SK-N-SH (cell line): ENCODE measurements at regions not wholly inside any gene's neighbourhood (a gene's known extent, or its start where the extent isn't known, plus 50 kb on each side); places are given as distances from the start of the nearest gene placed in this dataset.
"Not testable (repeated sequence)": the region's sequence is repeated elsewhere in the genome, so short reads cannot be mapped to it uniquely, and the experiment has no call there.

ENCODE experiments used
- CTCF ChIA-PET: fragments of 300-600, 350-600 bp; formaldehyde crosslinking; extraction: SDS; loops from one replicate; lab custom pipeline; 2021; lab: Yijun Ruan, JAX
- POLR2A ChIA-PET: fragments of 350-600 bp; sonication (Branson Sonifier 250); formaldehyde crosslinking; extraction: SDS; loops from one replicate; lab custom pipeline; 2020; ENCODE audit warnings: antibody characterized with exemption, inconsistent platforms; lab: Yijun Ruan, JAX
- DNase-seq: peaks from one replicate; pipeline ENCODE4 v3.0.0; 2012
- H2AFZ ChIP-seq: fragments of 200-600 bp; sonication (generic); 2 replicates; pipeline ENCODE4 v1.8.1; 2016; ENCODE audit warnings: antibody characterized with exemption, mild to moderate bottlenecking, low read depth
- H3F3A ChIP-seq: fragments of 200-600 bp; sonication (generic); replicated peaks from 2 replicates; pipeline ENCODE3; 2016; ENCODE audit warnings: antibody characterized with exemption, mild to moderate bottlenecking; ENCODE audit not compliant: insufficient read depth
- H3K27ac ChIP-seq, 2 experiments: fragments of 200-500 bp in 1 of 2; fragments of 200-600 bp in 1 of 2; sonication (Bioruptor generic) in 1 of 2; sonication (generic), shearing (Covaris generic) in 1 of 2; 2 replicates each; pipeline versions ENCODE4 v1.5.1 to v1.6.1; 2014 to 2016; ENCODE audit warnings: low read depth in 2 of 2, inconsistent platforms in 1 of 2, low read length in 1 of 2, mild to moderate bottlenecking in 1 of 2, mixed read lengths in 1 of 2
- H3K27me3 ChIP-seq: fragments of 200-600 bp; sonication (generic), shearing (Covaris generic); 2 replicates; pipeline ENCODE4 v1.6.1; 2016; ENCODE audit warnings: mixed run types; ENCODE audit not compliant: insufficient read depth
- H3K36me3 ChIP-seq, 2 experiments: fragments of 200-500 bp in 1 of 2; fragments of 200-600 bp in 1 of 2; sonication (Bioruptor generic) in 1 of 2; sonication (generic) in 1 of 2; replicated peaks in 1 of 2; 2 replicates each; pipeline versions ENCODE3 to v1.5.1; 2014 to 2016; ENCODE audit warnings: low read length in 1 of 2, mild to moderate bottlenecking in 1 of 2; ENCODE audit not compliant: insufficient read depth in 2 of 2, control insufficient read depth in 1 of 2
- H3K4me1 ChIP-seq, 2 experiments: fragments of 200-500 bp in 1 of 2; fragments of 200-600 bp in 1 of 2; sonication (Bioruptor generic) in 1 of 2; sonication (generic), shearing (Covaris generic) in 1 of 2; 2 replicates each; pipeline versions ENCODE4 v1.5.1 to v1.6.1; 2014 to 2016; ENCODE audit warnings: low read depth in 1 of 2, low read length in 1 of 2, mixed run types in 1 of 2; ENCODE audit not compliant: insufficient read depth in 2 of 2, control insufficient read depth in 1 of 2
- H3K4me2 ChIP-seq: fragments of 200-600 bp; sonication (generic), shearing (Covaris generic); 2 replicates; pipeline ENCODE4 v1.6.1; 2017; ENCODE audit warnings: mixed run types
- H3K4me3 ChIP-seq, 2 experiments: fragments of 200-500 bp in 1 of 2; fragments of 200-600 bp in 1 of 2; sonication (Bioruptor generic) in 1 of 2; sonication (generic), shearing (Covaris generic) in 1 of 2; 2 replicates each; pipeline versions ENCODE4 v1.5.1 to v1.8.1; 2014 to 2016; ENCODE audit warnings: low read depth in 2 of 2, inconsistent platforms in 1 of 2, low read length in 1 of 2, mild to moderate bottlenecking in 1 of 2, mixed read lengths in 1 of 2, moderate library complexity in 1 of 2
- H3K79me2 ChIP-seq: fragments of 200-600 bp; sonication (generic); 2 replicates; pipeline ENCODE4 v1.8.1; 2017; ENCODE audit warnings: mild to moderate bottlenecking; ENCODE audit not compliant: insufficient read depth
- H3K9ac ChIP-seq: fragments of 200-600 bp; sonication (generic); 2 replicates; pipeline ENCODE4 v1.6.1; 2017; ENCODE audit warnings: mixed run types
- H3K9me2 ChIP-seq: fragments of 200-600 bp; sonication (generic); 2 replicates; pipeline ENCODE4 v1.6.1; 2017; ENCODE audit warnings: mixed run types
- H3K9me3 ChIP-seq: fragments of 200-600 bp; sonication (generic); 2 replicates; pipeline ENCODE4 v1.6.1; 2017; ENCODE audit warnings: mixed run types, mild to moderate bottlenecking, moderate library complexity
- H4K20me1 ChIP-seq: fragments of 200-600 bp; sonication (generic); 2 replicates; pipeline ENCODE4 v1.6.1; 2017; ENCODE audit warnings: mild to moderate bottlenecking, mixed run types; ENCODE audit not compliant: insufficient read depth
- EZH2phosphoT487 ChIP-seq: fragments of 200-600 bp; sonication (generic); IDR thresholded peaks from 2 replicates; pipeline ENCODE4 v1.6.1; 2017; ENCODE audit warnings: low read depth, mixed run types, mild to moderate bottlenecking, antibody characterized with exemption, moderate library complexity, borderline replicate concordance
- FOXJ3 ChIP-seq: sonication (generic); formaldehyde crosslinking; IDR thresholded peaks from 2 replicates; pipeline ENCODE4 v1.5.1; 2020; ENCODE audit warnings: mild to moderate bottlenecking, missing genetic modification reagents
- GABPA ChIP-seq: IDR thresholded peaks from 2 replicates; pipeline ENCODE4 v1.4.0; 2012; ENCODE audit warnings: low read depth, mild to moderate bottlenecking
- JUND ChIP-seq: IDR thresholded peaks from 2 replicates; pipeline ENCODE4 v1.4.0; 2012
- SMC3 ChIP-seq: IDR thresholded peaks from 2 replicates; pipeline ENCODE4 v1.6.1; 2012; ENCODE audit warnings: low read depth, low read length, improper control_type of control experiment
- TAF1 ChIP-seq: IDR thresholded peaks from 2 replicates; pipeline ENCODE4 v1.6.1; 2012; ENCODE audit warnings: low read depth, mild to moderate bottlenecking, low read length, moderate library complexity, borderline replicate concordance
- YY1 ChIP-seq: IDR thresholded peaks from 2 replicates; pipeline ENCODE4 v1.4.0; 2012; ENCODE audit warnings: low read depth, mild to moderate bottlenecking
- WGBS: methylation state at CpG from one replicate; pipeline ENCODE4 v1.1.6; 2017; ENCODE audit warnings: low lambda C conversion rate; 5-methylcytosine and 5-hydroxymethylcytosine counted together
- TF ChIP-seq, protein P1 (sequence below): IDR thresholded peaks from 2 replicates; pipeline ENCODE4 v1.4.0; 2012; ENCODE audit warnings: low read depth, borderline replicate concordance

DNA sequence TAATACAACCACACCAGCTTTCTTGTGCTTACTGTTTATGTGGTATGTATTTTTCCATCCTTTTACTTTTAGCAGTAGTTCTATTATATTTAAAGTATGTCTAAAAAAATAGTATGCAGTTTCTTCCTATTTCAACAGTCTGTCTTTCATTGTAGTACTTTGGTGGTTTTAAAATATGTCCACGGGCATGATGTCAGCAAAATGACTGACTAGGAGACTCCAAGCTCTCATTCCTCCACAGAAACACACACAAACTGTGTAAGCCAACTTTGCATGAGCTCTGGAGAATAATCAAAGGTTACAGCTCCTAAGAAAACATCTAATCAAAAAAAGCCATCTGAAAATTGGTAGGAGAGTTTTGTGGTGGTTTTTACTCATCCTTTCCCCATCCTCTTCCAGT is 56.1 kb downstream of the TEX51 start:
- Histone ChIP-seq H3K27ac (no peak overlapping the region), H3K27me3 (no peaks in the 10 kb centered on the region), H2AFZ (no peak overlapping the region), H3K36me3 (no peaks in the 10 kb centered on the region), H3K9ac (no peak overlapping the region)
- CTCF ChIA-PET = interaction anchor here (1.4 kb wide), 1 partner anchor 17 kb away, joined by 10 read pairs; no protein-coding TSS in a partner anchor
- DNase-seq = no peak
- TF ChIP-seq FOXJ3 (CRISPR knock-in tag) = no peak
- TF ChIP-seq JUND = no peak
- no peak for TF ChIP-seq EZH2phosphoT487
- TF ChIP-seq, protein P1, sequence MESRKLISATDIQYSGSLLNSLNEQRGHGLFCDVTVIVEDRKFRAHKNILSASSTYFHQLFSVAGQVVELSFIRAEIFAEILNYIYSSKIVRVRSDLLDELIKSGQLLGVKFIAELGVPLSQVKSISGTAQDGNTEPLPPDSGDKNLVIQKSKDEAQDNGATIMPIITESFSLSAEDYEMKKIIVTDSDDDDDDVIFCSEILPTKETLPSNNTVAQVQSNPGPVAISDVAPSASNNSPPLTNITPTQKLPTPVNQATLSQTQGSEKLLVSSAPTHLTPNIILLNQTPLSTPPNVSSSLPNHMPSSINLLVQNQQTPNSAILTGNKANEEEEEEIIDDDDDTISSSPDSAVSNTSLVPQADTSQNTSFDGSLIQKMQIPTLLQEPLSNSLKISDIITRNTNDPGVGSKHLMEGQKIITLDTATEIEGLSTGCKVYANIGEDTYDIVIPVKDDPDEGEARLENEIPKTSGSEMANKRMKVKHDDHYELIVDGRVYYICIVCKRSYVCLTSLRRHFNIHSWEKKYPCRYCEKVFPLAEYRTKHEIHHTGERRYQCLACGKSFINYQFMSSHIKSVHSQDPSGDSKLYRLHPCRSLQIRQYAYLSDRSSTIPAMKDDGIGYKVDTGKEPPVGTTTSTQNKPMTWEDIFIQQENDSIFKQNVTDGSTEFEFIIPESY = no peak
- TF ChIP-seq, all 33 proteins: peak for 0
- no peaks in the 10 kb centered on the region for H3K79me2 ChIP-seq
- POLR2A ChIA-PET = no interaction called here
- no peaks in the 10 kb centered on the region for H3K9me2 ChIP-seq
- H3K9me3 ChIP-seq = no peaks in the 10 kb centered on the region
- 6% methylated on average over 1 of the region's 1 CpG for WGBS
- H4K20me1 ChIP-seq = no peaks in the 10 kb centered on the region
- no peak overlapping the region for H3K4me3 ChIP-seq
- H3K4me2 ChIP-seq = no peak overlapping the region
- no peaks in the 10 kb centered on the region for H3F3A ChIP-seq
- H3K4me1 ChIP-seq = no peaks in the 10 kb centered on the region

DNA sequence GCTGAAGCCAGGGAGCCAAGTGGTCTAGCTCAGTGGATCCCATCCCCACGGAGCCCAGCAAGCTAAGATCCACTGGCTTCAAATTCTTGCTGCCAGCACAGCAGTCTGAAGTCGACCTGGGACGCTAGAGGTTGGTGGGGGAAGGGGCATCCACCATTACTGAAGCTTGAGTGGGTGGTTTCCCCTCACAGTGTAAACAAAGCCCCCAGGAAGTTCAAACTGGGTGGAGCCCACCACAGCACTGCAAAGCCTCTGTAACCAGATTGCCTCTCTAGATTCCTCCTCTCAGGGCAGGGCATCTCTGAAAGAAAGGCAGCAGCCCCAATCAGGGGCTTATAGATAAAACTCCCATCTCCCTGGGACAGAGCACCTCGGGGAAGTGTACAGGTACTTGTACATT is 58.1 kb downstream of the TEX51 start:
- H3K27ac ChIP-seq, DNase-seq, H3K9ac ChIP-seq, H3K79me2 ChIP-seq, H3K9me2 ChIP-seq, H2AFZ ChIP-seq, H3K27me3 ChIP-seq, H3K36me3 ChIP-seq, POLR2A ChIA-PET, H3K4me1 ChIP-seq, H3K9me3 ChIP-seq, H3F3A ChIP-seq, H3K4me2 ChIP-seq, H4K20me1 ChIP-seq, H3K4me3 ChIP-seq: not testable (repeated sequence)
- CTCF ChIA-PET = interaction anchor here (1.8 to 2.0 kb wide), 2 partner anchors 15 to 94 kb away, joined by 6 to 11 read pairs; no protein-coding TSS in a partner anchor
- WGBS = 10% methylated on average over 2 of the region's 4 CpGs

DNA sequence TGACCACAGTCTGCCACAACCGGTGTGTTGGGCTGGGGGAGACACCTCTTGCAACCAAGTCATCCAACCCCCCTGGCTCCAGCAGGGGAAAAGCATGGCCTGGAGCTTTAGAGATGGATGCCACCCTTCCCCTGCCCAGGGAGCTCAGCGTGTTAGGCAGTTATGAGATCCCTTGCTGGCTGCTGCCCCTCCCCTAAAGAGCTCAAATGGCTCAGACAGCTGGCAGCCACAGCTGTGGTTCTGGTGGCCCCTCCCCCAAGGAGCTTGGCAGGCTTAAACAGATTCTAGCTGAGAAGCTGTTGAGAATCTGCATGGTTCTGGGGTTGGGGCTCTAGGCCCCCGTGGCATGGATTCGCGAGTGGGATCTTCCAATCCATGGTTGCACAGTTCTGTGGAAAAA is 64.7 kb downstream of the TEX51 start:
- no peak for DNase-seq
- Histone ChIP-seq H3K9me3 (no peaks in the 10 kb centered on the region), H3F3A (no peaks in the 10 kb centered on the region), H3K9me2 (no peaks in the 10 kb centered on the region), H4K20me1 (no peaks in the 10 kb centered on the region), H3K79me2 (no peaks in the 10 kb centered on the region), H3K4me1 (no peaks in the 10 kb centered on the region; a peak in 1 of 4 replicates), H3K27me3 (no peaks in the 10 kb centered on the region), H3K36me3 (no peaks in the 10 kb centered on the region), H3K4me2 (no peak overlapping the region), H3K4me3 (no peak overlapping the region), H3K27ac (no peak overlapping the region), H2AFZ (no peak overlapping the region), H3K9ac (no peak overlapping the region)
- TF ChIP-seq GABPA (no peak), TAF1 (no peak), SMC3 (no peak), YY1 (no peak), FOXJ3 (CRISPR knock-in tag) (no peak)
- ChIA-PET POLR2A (no interaction called here), CTCF (interaction anchor here (1.4 to 1.9 kb wide), 2 partner anchors 9 to 169 kb away, joined by 5 to 8 read pairs; no protein-coding TSS in a partner anchor)
- WGBS = 43% methylated on average over 1 of the region's 5 CpGs
